ENCODE measurements at regions not wholly inside any gene's neighbourhood (a gene's known extent, or its start where the extent isn't known, plus 50 kb on each side); places are given as distances from the start of the nearest gene placed in this dataset.

GRCh38 chr18:28714498-28714897, 537.6 kb upstream of the CDH2 start:
- TF ChIP-seq CTCF (IDR thresholded peaks at IDR 0.05) (no peak), POLR2A (IDR thresholded peaks at IDR 0.05) (no peak)
